Endothelial cell of umbilical vein (primary cell): ENCODE measurements at regions not wholly inside any gene's neighbourhood (a gene's known extent, or its start where the extent isn't known, plus 50 kb on each side); places are given as distances from the start of the nearest gene placed in this dataset.

ENCODE experiments used
- BruUV-seq: library from RNA; stranded (reverse); fragments of 400-500 nt; replicated peaks from 2 replicates; lab custom pipeline; 2021; lab: Mats Ljungman, UMichigan
- CTCF ChIA-PET: fragments of 300-600, 350-600 bp; sonication (Branson Sonifier 250); formaldehyde crosslinking; loops from one replicate; lab custom pipeline; 2021; ENCODE audit warnings: antibody characterized with exemption, inconsistent platforms; lab: Charles Lee
- POLR2A ChIA-PET: fragments of 300-600, 350-600 bp; sonication (Branson Sonifier 250); formaldehyde crosslinking; loops from one replicate; lab custom pipeline; 2021; ENCODE audit warnings: antibody characterized with exemption, inconsistent platforms; lab: Charles Lee
- DNase-seq: peaks from one replicate; pipeline ENCODE4 v3.0.0-alpha.2; 2011; ENCODE audit warnings: low read depth, low spot score
- FAIRE-seq: peaks from 2 replicates; lab custom pipeline; 2011; peaks lifted over from hg19 to GRCh38; lab: Jason Lieb, UNC
- H2AFZ ChIP-seq: 2 replicates; pipeline ENCODE4 v1.6.0; 2012; ENCODE audit warnings: low read depth, low read length, control low read depth, inconsistent platforms
- H3K27ac ChIP-seq: 2 replicates; pipeline ENCODE4 v1.5.1; 2011; ENCODE audit warnings: low read depth, mild to moderate bottlenecking, control low read depth, low read length, moderate library complexity; ENCODE audit not compliant: insufficient read depth
- H3K27me3 ChIP-seq, 2 experiments: 2 replicates each; pipeline versions ENCODE4 v1.6.0 to v1.6.1; 2011; ENCODE audit warnings: low read length in 2 of 2, mixed read lengths in 1 of 2; ENCODE audit not compliant: control insufficient read depth in 2 of 2, insufficient read depth in 2 of 2
- H3K36me3 ChIP-seq, 2 experiments: 2 replicates in 1 of 2; 3 replicates in 1 of 2; pipeline ENCODE4 v1.5.1; 2011; ENCODE audit warnings: low read length in 2 of 2, mild to moderate bottlenecking in 1 of 2, moderate library complexity in 1 of 2; ENCODE audit not compliant: control insufficient read depth in 2 of 2, insufficient read depth in 2 of 2; ENCODE audit errors: extremely low read depth in 1 of 2
- H3K4me1 ChIP-seq: 3 replicates; pipeline ENCODE4 v1.5.1; 2011; ENCODE audit warnings: mild to moderate bottlenecking, low read length; ENCODE audit not compliant: control insufficient read depth, insufficient read depth; ENCODE audit errors: extremely low read depth
- H3K4me2 ChIP-seq: 2 replicates; pipeline ENCODE4 v1.6.1; 2011; ENCODE audit warnings: low read length, control low read depth, mixed read lengths; ENCODE audit not compliant: insufficient read depth
- H3K4me3 ChIP-seq, 3 experiments: fragments of 200-600 bp in 1 of 3; sonication (generic), shearing (Covaris generic) in 1 of 3; replicated peaks in 1 of 3; 2 replicates each; pipeline ENCODE4 v1.5.1; 2011 to 2016; ENCODE audit warnings: control low read depth in 3 of 3, low read length in 3 of 3, mild to moderate bottlenecking in 2 of 3, inconsistent platforms in 1 of 3, low read depth in 1 of 3, moderate library complexity in 1 of 3; ENCODE audit not compliant: insufficient read depth in 1 of 3
- H3K79me2 ChIP-seq: 2 replicates; pipeline ENCODE4 v1.6.0; 2012; ENCODE audit warnings: low read length, inconsistent platforms; ENCODE audit not compliant: control insufficient read depth, insufficient read depth
- H3K9ac ChIP-seq: replicated peaks from 2 replicates; pipeline ENCODE3; 2011; ENCODE audit warnings: low read length, control low read depth; ENCODE audit not compliant: insufficient read depth; ENCODE audit errors: extremely low read depth
- H3K9me1 ChIP-seq: replicated peaks from 3 replicates; pipeline ENCODE4 v1.6.0; 2011; ENCODE audit warnings: mild to moderate bottlenecking, low read length; ENCODE audit not compliant: control insufficient read depth, insufficient read depth; ENCODE audit errors: extremely low read depth
- H3K9me3 ChIP-seq: replicated peaks from 2 replicates; pipeline ENCODE4 v1.5.1; 2012; ENCODE audit warnings: low read length, inconsistent platforms; ENCODE audit not compliant: control insufficient read depth, insufficient read depth
- H4K20me1 ChIP-seq: replicated peaks from 2 replicates; pipeline ENCODE3; 2011; ENCODE audit warnings: mild to moderate bottlenecking, low read length; ENCODE audit not compliant: control insufficient read depth, insufficient read depth; ENCODE audit errors: extremely low read depth
- CTCF ChIP-seq, 2 donors: IDR thresholded peaks; 1 replicate in 1 of 2; 2 replicates in 1 of 2; pipeline ENCODE4 v1.5.1; 2011; ENCODE audit warnings: low read length in 2 of 2, mild to moderate bottlenecking in 2 of 2, moderate library complexity in 2 of 2, control low read depth in 1 of 2, inconsistent platforms in 1 of 2, low read depth in 1 of 2; ENCODE audit not compliant: insufficient read depth in 1 of 2; ENCODE audit errors: extremely low read depth in 1 of 2
- EZH2 ChIP-seq: IDR thresholded peaks from 2 replicates; pipeline ENCODE4 v1.6.1; 2012; ENCODE audit warnings: borderline replicate concordance, low read depth, mild to moderate bottlenecking, moderate library complexity, low read length, inconsistent platforms; ENCODE audit not compliant: severe bottlenecking
- FOS ChIP-seq: IDR thresholded peaks from 2 replicates; pipeline ENCODE4 v1.6.1; 2011; ENCODE audit warnings: mild to moderate bottlenecking, low read length, moderate library complexity, borderline replicate concordance; ENCODE audit not compliant: insufficient read depth
- GATA2 ChIP-seq: IDR thresholded peaks from 2 replicates; pipeline ENCODE4 v1.7.0; 2011; ENCODE audit warnings: low read depth, mild to moderate bottlenecking, moderate library complexity, mixed read lengths, low read length; ENCODE audit not compliant: insufficient read length, insufficient read depth
- JUN ChIP-seq: IDR thresholded peaks from 2 replicates; pipeline ENCODE4 v1.6.1; 2011; ENCODE audit warnings: borderline replicate concordance, low read depth; ENCODE audit not compliant: insufficient read length, insufficient read depth
- MAX ChIP-seq: IDR thresholded peaks from 2 replicates; pipeline ENCODE4 v1.6.1; 2011; ENCODE audit not compliant: insufficient read depth, insufficient read length
- MYC ChIP-seq: IDR thresholded peaks from one replicate; pipeline ENCODE4 v1.6.1; 2011; ENCODE audit warnings: mild to moderate bottlenecking, low read depth, low read length
- POLR2A ChIP-seq: IDR thresholded peaks from 2 replicates; pipeline ENCODE4 v1.6.1; 2012; ENCODE audit warnings: low read depth, mild to moderate bottlenecking, control low read depth, low read length
- POLR2AphosphoS5 ChIP-seq: IDR thresholded peaks from 2 replicates; pipeline ENCODE4 v1.6.1; 2012; ENCODE audit warnings: low read depth, mild to moderate bottlenecking, control low read depth, low read length, moderate library complexity; ENCODE audit not compliant: insufficient read depth
- dilution Hi-C: fragments of 300-500 bp; cut with MboI; formaldehyde crosslinking; loops from one replicate; pipeline ENCODE4 v1.15.0; 2019; ENCODE audit warnings: low sequenced_read_pairs; ENCODE audit not compliant: extremely low pct_ligation_motif_present
- intact Hi-C: fragments of 100-400 bp; cut with micrococcal nuclease; formaldehyde crosslinking; loops from one replicate; pipeline ENCODE4 v1.10.0; 2022

- no peaks in the 10 kb centered on the region for H3K79me2 ChIP-seq
- H3K27ac ChIP-seq: no peak overlapping the region
- FAIRE-seq (no peak), DNase-seq (no peak)
- H3K9me3 ChIP-seq: no peaks in the 10 kb centered on the region
- H3K4me3 ChIP-seq: no peak overlapping the region
- intact Hi-C loops (no loop called here), dilution Hi-C loops (no loop called here)
- BruUV-seq: no TSS peak
- H3K36me3 ChIP-seq: no peaks in the 10 kb centered on the region
- TF ChIP-seq POLR2AphosphoS5 (no peak), POLR2A (no peak), EZH2 (no peak), GATA2 (no peak), MYC (no peak), MAX (no peak), CTCF (IDR thresholded peaks at IDR 0.05; ENCODE audit: extremely low read depth in 1 of 2, insufficient read depth in 1 of 2, low read depth in 1 of 2, low read length in 2 of 2) (no peak), JUN (no peak), FOS (no peak)
- H3K9ac ChIP-seq: no peak overlapping the region
- H2AFZ ChIP-seq: no peak overlapping the region
- peaks cover 4% of the 10 kb centered on the region for H3K4me1 ChIP-seq
- no peak overlapping the region for H3K4me2 ChIP-seq
- H4K20me1 ChIP-seq: no peaks in the 10 kb centered on the region
- CTCF ChIA-PET: no interaction called here
- no peaks in the 10 kb centered on the region for H3K9me1 ChIP-seq
- no peaks in the 10 kb centered on the region for H3K27me3 ChIP-seq
- POLR2A ChIA-PET: no interaction called here
Measured at GRCh38 chr15:77867266-77868047, 210.1 kb downstream of the TBC1D2B start.
